ENCODE measurements at regions not wholly inside any gene's neighbourhood (a gene's known extent, or its start where the extent isn't known, plus 50 kb on each side); places are given as distances from the start of the nearest gene placed in this dataset.
"Not testable (repeated sequence)": the region's sequence is repeated elsewhere in the genome, so short reads cannot be mapped to it uniquely, and the experiment has no call there.

GRCh38 chr1:177406323-177406722, 235.6 kb downstream of the BRINP2 start:
- intact Hi-C loops (cut with DNase I); DNase-seq (ENCODE audit: low spot score): not testable (repeated sequence)

DNA sequence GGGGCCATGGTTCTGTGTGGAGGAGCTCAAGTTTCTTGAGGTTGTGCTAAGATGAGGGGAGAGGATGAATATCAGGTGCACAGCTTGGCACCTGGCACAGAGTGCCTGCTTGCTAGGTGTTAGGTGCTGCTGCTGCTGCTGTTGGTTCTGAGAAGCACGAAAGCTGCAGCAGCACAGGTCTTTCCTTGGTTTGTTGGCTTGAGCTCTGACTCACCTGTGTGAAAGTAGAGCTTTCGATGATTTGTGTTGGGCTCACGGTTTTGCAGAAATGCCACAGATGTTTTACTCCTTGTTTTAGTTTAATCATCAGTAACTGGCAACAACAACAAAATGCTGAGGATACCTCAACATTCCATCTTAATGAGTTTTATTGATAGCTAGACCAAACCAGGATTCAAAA, 221.6 kb downstream of the BRINP2 start:
- DNase-seq (ENCODE audit: low spot score) = no peak
- intact Hi-C loops (cut with DNase I) = no loop called here

GRCh38 chr1:177385760-177386698, 215.3 kb downstream of the BRINP2 start:
- intact Hi-C loops (cut with DNase I) = no loop called here
- no peak for DNase-seq (ENCODE audit: low spot score)

- no peak for DNase-seq (ENCODE audit: low spot score)
Observed at GRCh38 chr1:177384461-177384860, 213.7 kb downstream of the BRINP2 start.

DNA sequence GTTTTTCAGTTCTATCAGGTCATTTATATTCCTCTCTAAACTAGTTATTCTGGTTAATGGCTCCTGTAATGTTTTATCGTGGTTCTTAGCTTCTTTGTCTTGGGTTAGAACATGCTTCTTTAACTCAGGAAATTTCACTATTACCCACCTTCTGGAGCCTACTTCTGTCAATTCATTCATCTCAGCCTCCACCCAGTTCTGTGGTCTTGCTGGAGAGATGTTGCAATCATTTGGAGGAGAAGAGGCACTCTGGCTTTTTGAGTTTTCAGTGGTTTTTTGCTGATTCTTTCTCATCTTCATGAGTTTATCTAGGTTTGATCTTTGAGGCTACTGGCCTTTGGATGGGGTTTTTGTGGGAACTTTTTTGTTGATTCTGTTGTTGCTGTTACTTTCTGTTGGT, 213.0 kb downstream of the BRINP2 start:
- intact Hi-C loops (cut with DNase I) = no loop called here
- no peak for DNase-seq (ENCODE audit: low spot score)

More at GRCh38 chr1:177384461-177384860, 213.7 kb downstream of the BRINP2 start:
- intact Hi-C loops (cut with DNase I) = no loop called here

DNA sequence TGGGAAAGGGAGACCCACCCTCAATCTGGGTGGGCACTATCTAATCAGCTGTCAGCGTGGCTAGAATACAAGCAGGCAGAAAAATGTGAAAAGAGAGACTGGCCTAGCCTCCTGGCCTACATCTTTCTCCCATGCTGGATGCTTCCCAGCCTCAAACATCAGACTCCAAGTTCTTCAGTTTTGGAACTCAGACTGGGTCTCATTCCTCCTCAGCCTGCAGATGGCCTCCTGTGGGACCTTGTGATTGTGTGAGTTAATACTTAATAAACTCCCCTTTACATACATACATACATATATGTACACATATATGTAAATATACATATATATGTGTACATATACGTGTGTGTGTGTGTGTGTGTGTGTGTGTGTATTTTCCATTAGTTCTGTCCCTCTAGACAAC, 207.1 kb downstream of the BRINP2 start:
- intact Hi-C loops (cut with DNase I) = no loop called here
- DNase-seq (ENCODE audit: low spot score) = no peak

DNA sequence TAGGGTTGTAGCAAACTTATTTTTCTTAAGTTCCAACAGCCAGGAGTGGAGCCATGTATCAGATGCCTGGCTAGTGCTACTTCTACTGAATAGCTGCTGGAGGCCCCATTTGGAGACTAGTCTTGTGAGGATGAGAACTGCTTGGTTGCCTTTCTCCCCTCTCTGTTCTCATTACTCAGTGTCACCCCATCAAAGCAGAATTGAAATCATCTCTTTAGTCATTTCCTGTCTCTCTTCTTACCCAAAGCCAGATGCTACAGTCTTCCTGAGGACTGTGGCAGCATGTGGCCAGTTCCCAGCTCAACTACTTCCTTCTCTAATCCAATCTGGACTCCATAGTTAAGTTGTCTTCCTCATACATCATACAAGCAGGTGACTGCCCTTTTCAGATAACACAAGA, 197.5 kb downstream of the BRINP2 start:
- DNase-seq (ENCODE audit: low spot score) = no peak
- intact Hi-C loops (cut with DNase I) = no loop called here

DNA sequence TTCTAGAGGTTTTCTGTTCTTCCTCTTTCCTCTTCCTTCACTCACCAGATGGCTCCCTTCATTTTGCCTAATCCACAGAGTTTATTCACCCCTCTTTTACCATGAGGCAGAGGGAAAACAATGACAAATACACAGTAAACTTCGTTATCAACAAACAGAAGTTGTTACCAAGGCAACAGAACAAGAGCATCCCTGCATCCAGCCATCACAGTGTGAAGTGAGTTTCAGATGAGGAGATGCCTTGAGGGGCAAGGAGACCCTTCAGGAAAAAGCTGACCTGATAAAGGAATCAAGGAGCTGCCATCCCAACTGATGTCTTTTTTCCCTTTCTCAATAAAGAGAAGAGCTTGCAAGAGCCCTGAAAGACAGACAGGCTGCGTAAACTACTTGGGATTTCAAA, 195.3 kb downstream of the BRINP2 start:
- no peak for DNase-seq (ENCODE audit: low spot score)
- intact Hi-C loops (cut with DNase I) = no loop called here

DNA sequence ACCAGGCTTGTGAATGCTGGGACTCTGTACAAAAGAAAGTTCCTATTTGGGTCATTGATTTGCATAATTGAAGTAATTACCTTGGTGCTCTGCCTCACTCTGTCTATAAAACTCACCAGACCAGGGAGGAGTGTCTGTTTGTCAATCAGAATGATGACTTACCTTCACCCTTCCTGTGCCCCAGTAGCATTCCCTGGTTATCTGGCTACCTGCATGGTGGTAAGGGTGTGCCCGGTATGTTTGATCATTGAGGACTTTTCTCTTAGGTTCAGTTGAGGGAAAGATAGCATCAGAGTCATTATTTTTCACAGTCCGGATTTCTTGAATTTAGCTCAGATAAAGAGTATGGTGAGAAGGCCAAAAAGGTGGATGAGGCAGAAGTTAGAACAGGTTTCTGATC, 190.0 kb downstream of the BRINP2 start:
- intact Hi-C loops (cut with DNase I) = no loop called here
- no peak for DNase-seq (ENCODE audit: low spot score)

DNA sequence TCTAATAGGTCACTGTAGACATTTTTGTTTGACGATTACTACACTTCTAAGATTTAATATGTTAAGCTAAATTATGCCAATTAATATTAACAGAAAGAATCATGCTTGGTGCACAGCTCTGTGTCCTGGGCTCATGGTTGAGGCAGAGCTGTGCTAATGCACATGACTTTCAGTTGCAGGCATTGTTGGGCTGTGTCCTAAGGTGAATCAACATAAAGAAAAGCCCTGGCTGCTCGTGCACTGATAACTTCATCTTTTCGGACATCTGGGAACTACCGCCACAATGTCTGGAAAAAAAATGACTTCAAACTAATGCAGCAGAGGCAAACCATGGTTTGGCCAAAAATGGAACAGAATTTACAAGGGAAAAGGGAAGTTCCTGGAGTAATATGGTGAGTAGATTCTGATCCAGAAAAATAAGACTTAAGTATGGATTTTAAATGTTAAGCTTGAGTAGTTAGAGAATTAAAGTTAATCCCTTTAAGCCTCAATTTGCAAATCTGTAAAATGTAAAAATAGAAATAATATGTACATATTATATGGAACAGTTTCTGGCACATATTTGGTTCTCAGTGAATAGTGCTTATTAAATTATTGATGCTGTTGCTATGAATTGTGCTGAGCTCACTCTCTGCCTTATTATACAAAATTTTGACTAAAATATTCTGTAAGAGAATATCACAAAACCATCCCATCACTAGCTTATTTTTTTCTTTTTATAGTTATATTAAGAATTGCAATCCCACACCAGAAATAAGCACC, 186.1 kb downstream of the BRINP2 start:
- no peak for DNase-seq (ENCODE audit: low spot score)
- intact Hi-C loops (cut with DNase I) = no loop called here

GRCh38 chr1:177355575-177355974, 184.8 kb downstream of the BRINP2 start:
- intact Hi-C loops (cut with DNase I) = no loop called here
- no peak for DNase-seq (ENCODE audit: low spot score)

GRCh38 chr1:177354247-177354646, 183.5 kb downstream of the BRINP2 start:
- DNase-seq (ENCODE audit: low spot score) = no peak
- intact Hi-C loops (cut with DNase I) = no loop called here

DNA sequence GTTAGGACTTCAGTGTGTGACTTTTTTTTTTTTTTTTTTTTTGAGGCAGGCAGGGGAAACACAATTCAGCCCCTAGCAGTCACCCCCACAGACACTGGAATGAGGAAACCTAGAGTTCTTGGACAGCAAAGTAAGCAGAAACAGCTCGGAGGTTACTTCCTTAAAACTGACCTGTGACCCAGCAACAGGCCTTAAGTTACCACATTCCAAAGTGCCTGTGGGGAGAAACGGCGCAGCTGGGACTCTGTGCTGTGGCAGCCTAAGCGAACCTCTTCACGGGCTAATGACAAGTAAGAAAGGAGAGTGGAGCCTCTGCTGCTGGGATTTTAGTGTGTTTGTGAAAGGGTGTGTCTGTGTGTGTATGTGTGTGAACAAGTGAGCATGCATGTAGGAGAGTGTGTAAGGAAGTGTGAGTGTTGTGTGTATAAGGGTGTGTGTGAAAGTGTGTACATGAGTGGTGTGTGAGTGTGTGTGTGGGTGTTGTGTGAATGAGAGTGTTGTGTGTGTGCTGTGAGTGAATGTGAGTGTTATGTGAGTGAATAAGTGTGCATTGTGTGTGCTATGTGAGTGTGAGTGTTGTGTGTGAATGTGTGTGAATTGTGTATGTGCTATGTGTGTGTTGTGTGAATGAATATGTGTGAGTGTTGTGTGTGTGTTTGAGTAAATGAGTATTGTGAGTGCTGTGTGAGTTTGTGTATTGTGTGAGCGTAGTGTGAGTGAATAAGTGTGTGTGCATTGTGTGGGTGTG, 180.8 kb downstream of the BRINP2 start:
- intact Hi-C loops (cut with DNase I) = no loop called here
- no peak for DNase-seq (ENCODE audit: low spot score)

DNA sequence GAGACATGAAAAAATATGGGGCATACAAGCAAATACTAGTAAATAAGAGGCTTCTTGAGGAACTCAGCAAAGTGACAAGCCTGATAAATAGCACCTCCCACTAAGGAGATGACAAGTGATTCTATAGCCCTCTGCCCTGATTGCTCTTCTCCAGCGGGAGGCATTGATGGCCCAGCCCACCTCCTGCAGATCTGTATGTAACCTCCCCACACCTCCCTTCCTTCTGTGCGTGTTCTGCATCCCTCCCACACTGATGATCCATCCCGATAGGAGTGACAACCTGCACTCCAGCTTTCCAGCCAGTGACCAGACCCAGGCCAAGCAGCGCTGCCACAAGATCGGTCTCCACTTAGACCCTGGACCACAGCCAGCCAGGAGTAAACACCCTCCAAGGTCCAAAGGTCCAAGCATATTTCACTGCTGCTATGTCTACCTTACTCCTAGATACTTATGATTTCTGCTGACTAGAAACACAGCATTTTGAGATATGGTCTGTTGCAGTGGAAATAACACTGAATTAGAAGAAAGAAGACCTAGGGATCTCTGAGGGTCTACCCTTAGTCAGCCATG, 176.1 kb downstream of the BRINP2 start:
- no peak for DNase-seq (ENCODE audit: low spot score)
- intact Hi-C loops (cut with DNase I) = no loop called here

DNA sequence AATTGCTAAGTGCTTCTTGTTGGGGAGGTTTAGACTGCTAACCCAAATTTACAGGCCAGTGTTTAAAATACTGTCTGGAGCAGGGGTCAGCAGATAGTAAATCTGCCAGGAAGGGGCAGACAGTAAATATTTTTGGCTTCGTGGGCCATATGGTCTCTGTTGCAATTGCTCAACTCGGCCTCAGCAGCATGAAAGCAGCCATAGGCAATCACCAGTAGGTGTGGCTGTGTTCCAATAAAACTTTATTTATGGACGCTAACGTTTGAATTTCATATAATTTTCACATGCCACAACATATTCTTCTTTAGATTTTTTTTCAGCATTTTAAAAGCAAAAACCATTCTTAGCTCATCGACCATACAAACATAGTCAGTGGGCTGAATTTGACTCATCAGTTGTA, 172.7 kb downstream of the BRINP2 start:
- intact Hi-C loops (cut with DNase I) = no loop called here
- no peak for DNase-seq (ENCODE audit: low spot score)

DNA sequence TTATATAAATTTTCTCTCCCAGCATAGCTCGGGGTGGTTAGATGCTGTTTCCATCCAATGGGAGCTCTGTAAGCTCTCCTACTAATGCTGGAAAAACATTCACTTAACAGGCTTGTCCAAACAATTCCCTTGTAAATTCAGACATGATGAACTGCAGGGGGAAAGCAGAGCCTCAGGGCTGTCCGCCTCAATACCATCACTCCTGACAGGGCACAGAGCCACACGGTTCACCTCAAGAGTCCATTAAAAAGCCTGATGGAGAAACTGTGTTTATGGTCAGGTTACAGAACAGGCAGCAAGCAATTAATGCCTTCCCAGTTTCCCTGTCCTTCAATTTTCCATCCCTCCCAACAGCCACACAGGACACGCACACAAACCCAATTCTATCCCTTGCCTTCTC, 171.0 kb downstream of the BRINP2 start:
- DNase-seq (ENCODE audit: low spot score) = no peak
- intact Hi-C loops (cut with DNase I) = no loop called here

- intact Hi-C loops (cut with DNase I) = no loop called here
- no peak for DNase-seq (ENCODE audit: low spot score)
Observed at GRCh38 chr1:177340601-177341067, 169.9 kb downstream of the BRINP2 start.

- intact Hi-C loops (cut with DNase I) = no loop called here
- no peak for DNase-seq (ENCODE audit: low spot score)
Observed at GRCh38 chr1:177338376-177338775, 167.6 kb downstream of the BRINP2 start.

- intact Hi-C loops (cut with DNase I) = no loop called here
- DNase-seq (ENCODE audit: low spot score) = no peak
Observed at GRCh38 chr1:177334903-177335302, 164.1 kb downstream of the BRINP2 start.
